GM18909 (cell line): ENCODE measurements at regions not wholly inside any gene's neighbourhood (a gene's known extent, or its start where the extent isn't known, plus 50 kb on each side); places are given as distances from the start of the nearest gene placed in this dataset.
"Not testable (repeated sequence)": the region's sequence is repeated elsewhere in the genome, so short reads cannot be mapped to it uniquely, and the experiment has no call there.

Experiments
- ATAC-seq: cut with Tn5 transposase; IDR thresholded peaks from one replicate; pipeline ENCODE4 v1.9.1; 2021; ENCODE audit warnings: mild to moderate bottlenecking; ENCODE audit not compliant: unreplicated experiment, poor library complexity

DNA sequence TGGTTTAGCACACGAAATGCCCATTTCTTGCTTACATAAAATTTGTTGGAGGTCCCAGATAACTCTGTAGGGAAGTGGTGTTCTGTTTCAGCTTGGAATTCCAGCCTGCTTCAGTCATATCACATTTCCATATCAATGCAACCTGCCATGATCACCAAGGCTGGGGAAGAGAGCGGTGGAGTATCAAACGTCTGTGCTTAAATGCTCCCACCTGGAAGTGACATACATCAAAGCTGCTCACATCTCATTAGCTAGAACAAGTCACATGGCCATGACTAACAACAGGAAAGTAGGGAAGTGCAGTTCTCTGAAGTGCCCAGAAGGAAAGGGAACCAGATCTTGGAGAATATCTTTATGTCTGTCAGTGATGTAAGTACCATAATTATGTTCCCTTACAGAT is 130.2 kb upstream of the CFAP20DC start:
- ATAC-seq, result no peak

DNA sequence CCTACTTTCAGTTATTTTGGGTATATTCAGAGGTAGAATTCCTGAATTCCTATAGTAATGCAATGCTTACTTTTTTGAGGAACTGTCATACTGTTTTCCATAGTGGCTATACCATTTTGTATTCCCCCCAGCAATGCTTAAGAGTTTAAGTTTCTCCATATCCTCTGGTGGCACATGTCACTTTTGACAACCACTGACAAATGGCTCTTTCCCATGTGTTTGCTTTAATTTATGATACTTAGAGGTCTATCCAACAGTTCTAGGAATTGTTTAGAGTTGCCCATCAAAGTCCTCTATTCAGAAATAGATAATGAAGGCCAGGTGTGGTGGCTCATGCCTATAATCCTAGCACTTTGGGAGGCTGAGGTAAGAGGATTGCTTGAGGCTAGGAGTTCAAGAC is 128.9 kb upstream of the CFAP20DC start:
- no peak for ATAC-seq

DNA sequence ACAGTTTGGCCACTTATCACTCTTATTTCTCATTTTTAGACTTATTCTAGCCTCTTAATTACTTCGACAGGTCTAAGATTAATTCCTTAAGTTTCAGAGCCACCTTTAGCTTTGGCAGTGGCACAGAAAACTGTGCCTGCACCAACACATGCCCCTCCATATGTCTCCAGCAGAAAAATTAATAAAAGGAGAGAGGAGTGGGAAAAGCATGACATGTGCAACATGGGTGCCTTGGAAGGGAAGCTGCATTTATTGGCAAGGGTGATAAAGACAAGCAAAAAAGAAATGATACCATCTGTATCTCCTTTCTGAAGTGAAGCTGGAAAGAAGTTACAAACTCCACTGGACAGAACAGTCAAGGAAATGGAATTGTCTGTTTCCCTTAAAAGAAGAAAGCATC is 121.7 kb upstream of the CFAP20DC start:
- ATAC-seq, result no peak

DNA sequence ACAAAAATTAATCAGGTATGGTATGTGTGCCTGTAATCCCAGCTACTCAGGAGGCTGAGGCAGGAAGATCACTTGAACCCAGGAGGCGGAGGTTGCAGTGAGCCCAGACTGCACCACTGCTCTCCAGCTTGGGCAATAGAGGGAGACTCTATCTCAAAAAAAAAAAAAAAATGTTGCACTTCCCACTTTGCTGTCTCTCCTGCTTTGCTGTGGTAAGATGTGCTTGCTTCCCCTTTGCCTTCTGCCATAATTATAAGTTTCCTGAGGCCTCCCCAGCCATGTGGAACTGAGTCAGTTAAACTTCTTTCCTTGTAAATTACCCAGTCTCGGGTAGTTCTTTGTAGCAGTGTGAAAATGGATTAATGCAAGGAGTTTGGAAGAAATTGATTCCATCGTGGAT is 120.3 kb upstream of the CFAP20DC start:
- not testable (repeated sequence) for ATAC-seq

DNA sequence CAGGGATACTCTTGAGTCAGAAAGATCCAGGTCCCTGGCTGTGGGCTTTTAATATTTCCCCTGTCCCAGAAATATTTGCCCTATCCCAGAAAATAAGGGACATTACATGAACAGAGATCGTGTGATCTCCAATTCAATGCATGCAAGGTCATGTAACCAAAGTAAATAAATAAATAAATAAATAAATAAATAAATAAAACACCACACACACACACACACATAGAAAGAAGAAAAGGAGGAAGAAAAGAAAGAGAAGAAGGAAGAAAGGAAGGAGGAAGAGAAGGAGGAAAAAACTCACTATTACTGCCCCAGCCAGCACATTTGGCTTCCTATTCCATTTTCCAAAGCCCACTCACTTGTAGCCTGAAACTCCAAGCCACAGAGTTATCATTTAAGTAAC is 117.9 kb upstream of the CFAP20DC start:
- ATAC-seq, result no peak

DNA sequence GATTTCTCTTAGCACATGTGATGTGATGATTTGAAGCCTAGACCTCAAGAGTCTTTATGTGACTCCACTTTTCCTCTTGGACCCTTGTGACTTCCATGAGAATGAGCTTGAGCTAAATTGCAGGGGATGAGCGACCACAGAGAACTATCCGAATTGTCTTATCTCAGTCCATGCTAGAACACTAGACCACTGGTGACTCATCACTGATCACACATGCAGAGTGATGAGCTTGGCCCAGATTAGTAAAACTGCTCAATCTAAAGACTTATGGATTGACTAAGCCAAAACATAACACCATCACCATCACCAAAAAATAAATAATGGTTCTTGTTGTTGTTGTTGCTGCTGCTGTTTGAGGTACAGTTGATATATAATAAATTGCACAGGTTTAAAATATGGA is 114.1 kb upstream of the CFAP20DC start:
- no peak for ATAC-seq

DNA sequence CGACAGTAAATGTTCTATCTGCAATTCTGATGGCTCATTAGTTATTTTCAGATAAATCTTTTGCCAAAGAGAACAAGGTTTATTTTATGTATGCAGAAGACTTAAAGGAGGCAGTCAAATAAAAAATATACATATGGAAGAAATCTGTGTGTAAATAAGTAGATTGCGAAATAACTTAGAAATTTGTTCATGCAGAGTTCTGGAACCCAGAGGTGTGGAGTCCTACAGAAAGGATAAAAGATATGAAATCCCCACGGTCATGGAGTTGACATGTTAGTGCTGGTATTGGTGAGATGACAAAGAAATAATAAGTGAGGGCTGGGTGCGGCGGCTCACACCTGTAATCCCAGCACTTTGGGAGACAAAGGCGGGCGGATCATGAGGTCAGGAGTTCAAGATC is 111.2 kb upstream of the CFAP20DC start:
- no peak for ATAC-seq

DNA sequence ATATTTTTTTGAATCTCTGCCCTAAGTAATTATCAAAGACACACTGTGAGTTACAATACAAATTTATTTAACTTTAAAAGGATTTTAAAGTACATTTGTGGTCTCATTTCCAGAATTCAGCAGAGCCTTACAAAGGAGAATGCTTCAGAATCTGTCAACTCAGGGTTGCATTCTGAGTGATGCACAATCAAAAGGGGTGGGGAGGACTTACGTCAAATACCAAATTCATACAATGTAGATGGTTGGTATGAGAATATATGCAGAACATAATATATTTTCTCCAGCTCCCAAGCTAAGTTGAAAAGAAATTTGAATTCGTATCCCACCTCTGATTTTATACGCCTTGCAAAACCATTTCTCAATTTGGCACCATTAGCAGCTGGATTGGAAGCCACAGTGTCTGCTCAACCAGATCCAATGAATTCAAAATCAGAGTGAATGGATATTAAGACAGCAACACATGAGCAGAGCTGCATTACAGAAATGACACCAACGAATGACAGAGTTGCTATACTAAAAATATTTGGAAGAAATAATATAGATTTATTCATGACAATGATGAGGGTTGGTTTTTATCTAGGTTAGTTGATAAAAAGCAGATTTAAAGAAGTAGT is 110.4 kb upstream of the CFAP20DC start:
- ATAC-seq, result no peak

DNA sequence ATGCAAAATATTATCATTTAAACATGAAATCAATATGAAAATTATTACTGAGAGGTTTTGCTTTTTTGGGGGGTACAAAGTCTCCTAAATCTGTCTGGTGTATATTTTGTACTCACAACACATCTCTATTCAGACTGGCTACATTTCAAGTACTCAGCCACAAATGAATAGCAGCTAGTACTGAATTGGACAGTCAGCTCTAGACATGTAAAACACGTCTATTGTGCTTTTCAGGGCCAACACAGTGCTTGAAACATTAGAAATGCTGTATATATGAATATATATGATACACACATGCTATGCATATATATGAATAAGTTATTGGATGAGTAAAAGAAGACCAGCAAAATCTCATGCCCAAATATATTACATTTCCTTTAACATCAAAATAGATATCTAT is 103.8 kb upstream of the CFAP20DC start:
- ATAC-seq, result no peak

DNA sequence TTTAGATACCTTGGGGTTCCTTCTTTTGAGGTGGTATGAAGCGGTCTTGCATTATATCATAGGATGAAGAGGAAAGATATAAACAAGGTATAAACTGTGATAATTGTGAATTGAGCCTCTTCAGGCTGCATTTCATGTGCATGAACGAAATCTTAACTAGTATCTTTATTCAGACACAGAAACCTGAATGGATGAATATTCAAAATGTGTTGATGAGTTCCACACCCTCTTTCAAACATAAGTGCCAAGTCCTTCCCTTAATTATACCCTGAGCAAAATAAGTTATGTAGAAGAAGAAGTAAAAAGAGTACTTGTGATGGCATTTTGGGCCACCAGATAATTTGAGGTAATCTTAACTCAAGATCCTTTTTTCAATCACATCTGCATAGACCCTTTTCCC is 103.1 kb upstream of the CFAP20DC start:
- no peak for ATAC-seq

DNA sequence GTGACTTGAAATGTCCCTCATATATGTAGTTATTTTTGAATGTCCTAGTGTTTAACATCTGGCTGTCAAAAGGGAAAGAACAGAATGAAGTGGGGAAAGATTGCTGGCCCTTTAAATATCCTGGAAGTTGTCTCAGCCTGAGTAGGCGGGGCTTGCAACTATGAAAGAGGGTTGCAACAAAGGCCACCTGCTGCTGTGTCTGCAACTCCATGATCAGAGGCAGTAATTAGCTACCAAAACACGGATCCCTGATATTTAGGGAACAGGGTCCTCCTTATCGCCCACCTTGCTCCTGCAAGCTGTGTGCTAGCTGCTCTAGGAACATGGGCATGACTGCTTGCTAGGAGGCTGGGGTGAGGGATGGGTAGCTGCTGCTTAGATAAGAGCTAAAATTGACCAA is 100.2 kb upstream of the CFAP20DC start:
- ATAC-seq, result no peak

DNA sequence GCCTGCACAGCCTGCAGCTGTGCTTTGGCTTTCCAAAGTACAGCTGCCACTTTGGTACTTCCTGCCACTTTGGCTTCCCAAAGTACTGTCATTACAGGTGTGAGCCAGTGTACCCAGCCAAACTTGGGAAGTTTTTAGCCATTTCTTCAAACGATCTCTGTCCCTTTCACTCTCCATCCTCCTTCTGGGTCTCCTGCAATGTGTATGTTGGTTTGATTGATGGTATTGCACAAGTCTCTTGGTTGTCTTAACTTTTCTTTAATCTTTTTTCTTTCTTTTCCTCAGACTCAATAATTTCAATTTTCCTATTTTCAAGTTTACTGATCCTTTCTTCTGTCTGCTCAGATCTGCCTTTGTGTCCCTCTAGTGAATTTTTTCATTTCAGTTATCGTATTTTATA is 99.3 kb upstream of the CFAP20DC start:
- no peak for ATAC-seq

DNA sequence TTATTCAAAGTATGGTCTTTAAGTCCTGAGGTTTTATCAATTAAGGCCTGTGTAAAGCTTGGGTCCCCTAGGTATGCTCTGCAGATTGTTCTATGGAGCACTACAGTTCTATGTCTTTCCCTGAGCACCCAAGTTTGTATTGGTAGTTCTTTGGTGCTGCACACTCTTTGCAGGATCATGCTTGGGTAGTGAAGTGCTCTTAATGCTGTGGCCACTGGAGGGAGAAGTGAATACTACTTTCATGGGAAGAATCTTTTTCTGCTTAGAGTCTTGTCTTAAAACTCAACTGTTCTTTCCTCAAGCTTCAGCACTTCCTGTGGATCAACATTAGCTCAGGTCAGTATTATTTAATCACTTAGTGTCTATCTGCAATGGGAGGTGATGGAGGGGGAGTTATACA is 93.6 kb upstream of the CFAP20DC start:
- no peak for ATAC-seq

DNA sequence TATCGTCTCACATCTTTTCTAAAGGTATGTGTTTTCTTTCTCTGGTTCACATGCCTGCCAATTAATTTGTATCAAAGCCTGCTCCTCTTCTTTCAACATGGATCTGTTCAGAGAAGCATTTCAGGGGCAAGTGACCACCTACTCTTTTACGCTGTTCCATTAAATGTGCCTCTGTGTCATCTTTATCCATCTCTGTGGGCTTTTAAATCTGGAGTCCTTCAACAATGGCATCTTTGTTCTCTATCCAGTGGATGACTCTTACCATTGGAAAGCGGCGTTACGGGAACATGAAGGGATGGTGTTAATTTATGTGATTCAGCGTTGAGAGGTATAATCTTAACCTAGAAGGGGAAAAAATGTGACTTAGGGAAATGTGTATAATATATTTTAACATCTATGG is 92.7 kb upstream of the CFAP20DC start:
- ATAC-seq, result no peak

DNA sequence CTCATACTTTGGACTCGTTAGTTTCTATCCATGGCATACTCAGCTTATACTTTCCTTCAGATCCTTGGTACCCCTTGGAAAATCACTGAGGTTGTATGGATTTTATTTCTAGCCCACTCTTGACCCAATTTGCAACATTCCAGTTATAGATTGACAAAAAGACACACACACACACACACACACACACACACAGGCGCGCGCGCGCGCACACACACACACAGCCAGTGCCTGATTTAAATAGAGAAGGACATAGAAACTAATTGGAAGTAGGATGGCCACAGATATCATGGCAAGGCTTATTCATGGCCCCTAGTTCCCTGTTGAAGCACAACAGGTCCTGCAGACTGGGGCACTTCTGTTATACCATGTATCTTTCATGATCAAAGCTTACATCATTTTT is 89.1 kb upstream of the CFAP20DC start:
- no peak for ATAC-seq

DNA sequence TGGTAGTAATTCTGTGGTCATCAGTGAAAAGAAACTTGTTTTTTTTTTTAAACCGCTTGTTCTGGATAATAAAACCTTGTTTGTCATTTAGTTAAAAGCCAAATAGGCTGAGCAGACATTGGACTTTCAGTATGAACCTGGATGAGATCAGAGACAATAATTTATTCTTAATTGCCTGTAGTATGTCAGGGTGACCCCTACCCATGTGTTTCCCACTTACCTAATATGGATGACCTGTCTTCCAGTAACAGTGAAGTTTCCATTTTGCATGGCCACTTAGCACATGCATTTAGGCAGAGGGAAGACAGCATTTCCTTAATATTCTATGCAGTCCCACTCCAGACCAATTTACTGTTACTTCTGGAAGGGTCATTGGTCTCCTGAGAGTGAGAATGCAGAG is 87.6 kb upstream of the CFAP20DC start:
- no peak for ATAC-seq

DNA sequence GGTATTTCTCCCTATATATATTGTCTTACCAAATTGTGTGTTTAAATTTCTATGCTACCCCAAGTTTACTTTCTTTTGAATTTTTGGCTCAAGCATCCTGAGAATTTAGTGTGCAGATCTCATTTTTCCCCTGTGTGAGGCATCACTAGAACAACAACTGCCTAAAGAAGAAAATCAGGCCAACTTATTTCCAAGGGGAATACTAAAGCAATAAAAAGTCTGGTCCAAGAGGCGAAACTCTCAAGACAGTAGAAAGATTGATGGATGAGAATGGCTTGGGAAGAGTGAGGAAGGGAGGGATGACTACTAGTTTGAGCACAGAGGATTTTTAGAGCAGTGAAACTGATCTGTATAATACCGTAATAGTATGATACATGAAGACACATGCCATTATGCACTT is 86.3 kb upstream of the CFAP20DC start:
- ATAC-seq, result no peak

DNA sequence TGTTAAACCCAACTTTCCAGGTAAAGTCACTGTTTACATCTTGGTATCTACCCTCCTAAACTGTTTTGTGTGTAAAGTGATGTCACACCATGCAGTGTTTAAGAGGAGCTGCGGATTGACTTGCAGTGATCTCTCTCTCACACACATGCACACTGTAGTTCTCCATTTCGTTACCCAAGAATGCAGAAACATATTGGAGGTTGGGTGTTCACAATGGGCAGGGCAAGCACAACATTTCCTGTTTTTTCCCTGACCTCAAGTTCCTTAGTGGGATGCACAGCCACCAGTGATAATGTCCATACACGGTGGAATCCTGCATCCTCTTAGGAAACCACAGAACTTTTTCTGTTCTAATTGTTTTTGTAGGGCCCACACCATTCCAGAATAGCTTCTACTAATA is 85.3 kb upstream of the CFAP20DC start:
- no peak for ATAC-seq

DNA sequence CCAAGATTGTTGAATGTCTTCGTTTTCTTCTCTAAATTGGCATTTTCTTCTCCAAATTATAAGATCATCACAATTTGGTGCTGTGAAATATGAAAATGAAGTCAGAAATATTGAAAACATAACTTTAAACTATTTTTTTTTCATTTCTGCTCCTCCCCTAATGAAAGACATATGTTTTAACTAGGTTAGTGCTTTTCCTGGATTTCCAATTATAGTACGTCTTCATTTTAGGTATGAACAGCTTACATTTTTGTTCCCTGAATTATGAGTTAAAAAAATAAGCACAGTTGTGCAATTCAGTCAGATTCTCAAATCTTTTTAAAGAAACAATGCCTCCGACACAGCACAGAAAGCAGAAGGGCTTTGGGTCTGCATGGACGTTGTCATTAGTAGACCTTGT is 83.5 kb upstream of the CFAP20DC start:
- ATAC-seq, result no peak

DNA sequence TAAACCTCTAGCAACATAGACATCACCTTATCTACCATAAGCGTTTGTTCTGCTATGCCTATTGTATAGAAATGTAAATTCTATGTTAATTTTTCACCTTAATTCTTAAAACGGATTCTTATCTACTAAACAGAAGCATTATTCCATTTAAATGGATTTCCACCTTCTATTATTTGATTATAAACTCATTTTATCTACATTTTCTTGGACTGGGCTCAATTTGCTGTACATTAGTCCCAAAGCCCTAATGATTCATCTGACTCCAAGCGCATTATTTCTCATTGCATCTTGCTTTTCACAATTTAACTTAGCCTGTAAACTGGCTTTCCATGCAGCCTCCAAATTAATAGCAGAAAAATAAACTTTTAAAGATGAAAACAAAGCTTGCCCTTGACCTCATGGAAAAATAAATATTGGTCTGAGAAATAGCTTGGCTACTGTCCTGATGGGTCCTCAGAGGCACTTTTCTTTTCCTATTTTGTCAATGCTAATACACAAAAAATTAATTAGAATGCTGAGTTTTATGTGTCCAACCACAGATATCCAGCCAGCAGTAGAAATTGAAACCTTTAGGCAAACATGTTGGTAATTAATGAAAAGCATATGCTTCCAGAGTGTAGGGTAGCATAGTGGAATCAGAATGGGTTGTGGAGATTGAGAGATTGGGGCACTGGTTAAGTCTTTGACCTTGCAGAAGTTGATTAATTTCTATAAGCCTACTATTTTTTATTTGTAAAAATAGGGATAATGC is 81.4 kb upstream of the CFAP20DC start:
- no peak for ATAC-seq

DNA sequence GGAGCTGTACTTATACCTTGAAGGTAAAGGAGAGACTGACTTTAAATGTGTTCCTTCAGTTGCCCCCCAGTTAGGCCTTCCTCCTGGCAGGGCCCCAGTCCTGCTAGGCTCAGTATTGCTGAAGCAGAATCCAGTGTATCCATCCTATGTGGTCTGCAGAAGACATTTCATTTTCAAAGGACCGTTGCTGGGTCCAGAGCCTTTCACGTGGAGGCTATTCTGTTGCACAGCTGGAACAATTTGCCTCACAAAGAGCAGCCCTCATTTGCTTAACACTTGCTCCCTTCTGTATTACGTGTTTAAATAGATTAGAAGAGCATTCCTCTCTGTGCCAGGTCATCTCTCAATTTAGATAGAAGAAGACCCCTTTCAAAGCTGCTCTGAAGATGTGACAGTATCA is 78.9 kb upstream of the CFAP20DC start:
- ATAC-seq, result no peak

DNA sequence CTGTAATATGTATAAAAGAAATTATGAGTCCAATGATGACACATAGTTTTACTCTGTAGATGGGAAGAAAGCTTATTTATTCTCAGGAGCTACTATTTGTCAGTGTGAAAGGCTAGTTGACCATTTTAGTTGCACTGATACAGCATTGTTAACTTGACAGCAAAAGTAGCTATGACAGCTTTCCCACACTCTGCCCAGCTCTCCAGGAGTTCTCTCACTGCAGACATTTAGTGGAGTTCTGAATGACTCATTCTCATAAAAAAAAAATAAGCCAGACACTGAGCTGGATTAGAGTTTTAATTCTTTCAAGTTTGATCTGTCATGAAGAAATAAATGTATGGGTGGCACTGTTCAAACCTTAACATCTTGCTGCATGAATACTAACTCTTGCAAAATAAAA is 77.2 kb upstream of the CFAP20DC start:
- ATAC-seq, result no peak
